Keratinocyte (primary cell): ENCODE measurements at regions not wholly inside any gene's neighbourhood (a gene's known extent, or its start where the extent isn't known, plus 50 kb on each side); places are given as distances from the start of the nearest gene placed in this dataset.

Experiments used
- DNase-seq: peaks from one replicate; pipeline ENCODE4 v3.0.0-alpha.2; 2011; ENCODE audit warnings: low read depth, missing footprints, low spot score
- FAIRE-seq: peaks from 2 replicates; lab custom pipeline; 2011; peaks lifted over from hg19 to GRCh38; lab: Jason Lieb, UNC
- H2AFZ ChIP-seq: 2 replicates; pipeline ENCODE4 v1.6.0; 2012; ENCODE audit warnings: low read length, control low read depth, inconsistent platforms; ENCODE audit not compliant: control insufficient read depth
- H3K27ac ChIP-seq: 2 replicates; pipeline ENCODE4 v1.5.1; 2011; ENCODE audit warnings: low read length; ENCODE audit not compliant: control insufficient read depth, insufficient read depth
- H3K27me3 ChIP-seq: 3 replicates; pipeline ENCODE4 v1.6.0; 2011; ENCODE audit warnings: low read length; ENCODE audit not compliant: control insufficient read depth, insufficient read depth; ENCODE audit errors: extremely low read depth
- H3K36me3 ChIP-seq, 2 experiments: 2 replicates in 1 of 2; 3 replicates in 1 of 2; pipeline ENCODE4 v1.5.1; 2011; ENCODE audit warnings: low read length in 2 of 2, mild to moderate bottlenecking in 1 of 2; ENCODE audit not compliant: control insufficient read depth in 2 of 2, insufficient read depth in 2 of 2; ENCODE audit errors: extremely low read depth in 1 of 2
- H3K4me1 ChIP-seq: 3 replicates; pipeline ENCODE4 v1.5.1; 2011; ENCODE audit warnings: low read length; ENCODE audit not compliant: control insufficient read depth, insufficient read depth; ENCODE audit errors: extremely low read depth
- H3K4me2 ChIP-seq: 3 replicates; pipeline ENCODE4 v1.6.0; 2011; ENCODE audit warnings: low read depth, low read length; ENCODE audit not compliant: control insufficient read depth, insufficient read depth; ENCODE audit errors: extremely low read depth
- H3K4me3 ChIP-seq, 3 experiments: fragments of 200-600 bp in 1 of 3; sonication (generic) in 1 of 3; 2 replicates in 2 of 3; 3 replicates in 1 of 3; pipeline ENCODE4 v1.5.1; 2011 to 2016; ENCODE audit warnings: low read length in 3 of 3, mild to moderate bottlenecking in 3 of 3, control low read depth in 2 of 3, inconsistent platforms in 1 of 3, low read depth in 1 of 3, mixed read lengths in 1 of 3, mixed run types in 1 of 3, moderate library complexity in 1 of 3; ENCODE audit not compliant: control insufficient read depth in 2 of 3, insufficient read depth in 2 of 3; ENCODE audit errors: extremely low read depth in 1 of 3
- H3K79me2 ChIP-seq: 2 replicates; pipeline ENCODE4 v1.6.0; 2012; ENCODE audit warnings: low read length; ENCODE audit not compliant: control insufficient read depth, insufficient read depth
- H3K9ac ChIP-seq: 3 replicates; pipeline ENCODE4 v1.6.0; 2011; ENCODE audit warnings: low read length; ENCODE audit not compliant: control insufficient read depth, insufficient read depth; ENCODE audit errors: extremely low read depth
- H3K9me1 ChIP-seq: 3 replicates; pipeline ENCODE4 v1.6.0; 2011; ENCODE audit warnings: low read length; ENCODE audit not compliant: control insufficient read depth, insufficient read depth; ENCODE audit errors: extremely low read depth
- H3K9me3 ChIP-seq: 2 replicates; pipeline ENCODE4 v1.5.1; 2012; ENCODE audit warnings: low read depth, low read length; ENCODE audit not compliant: control insufficient read depth
- H4K20me1 ChIP-seq: 3 replicates; pipeline ENCODE4 v1.6.0; 2011; ENCODE audit warnings: low read length; ENCODE audit not compliant: control insufficient read depth, insufficient read depth; ENCODE audit errors: extremely low read depth
- EZH2 ChIP-seq: IDR thresholded peaks from one replicate; pipeline ENCODE4 v1.6.1; 2012; ENCODE audit warnings: inconsistent platforms, mild to moderate bottlenecking, low read length, moderate library complexity
- dilution Hi-C: fragments of 300-500 bp; cut with MboI; formaldehyde crosslinking; loops from one replicate; pipeline ENCODE4 v1.7.0; 2020; ENCODE audit warnings: low sequenced_read_pairs; ENCODE audit not compliant: extremely low pct_ligation_motif_present
- TF ChIP-seq, protein P1 (sequence below), 3 experiments: IDR thresholded peaks in 1 of 3; conservative IDR thresholded peaks in 1 of 3; optimal IDR thresholded peaks in 1 of 3; 2 replicates in 2 of 3; 3 replicates in 1 of 3; pipeline versions ENCODE3 to v1.5.1; 2011; ENCODE audit warnings: low read length in 3 of 3, mild to moderate bottlenecking in 3 of 3, moderate library complexity in 2 of 3, control low read depth in 1 of 3, inconsistent platforms in 1 of 3; ENCODE audit not compliant: insufficient read depth in 2 of 3; ENCODE audit errors: extremely low read depth in 1 of 3

- H3K4me2 ChIP-seq = no peak overlapping the region
- no peak overlapping the region for H3K4me3 ChIP-seq
- no peaks in the 10 kb centered on the region for H3K79me2 ChIP-seq
- no peak overlapping the region for H3K27ac ChIP-seq
- no peaks in the 10 kb centered on the region for H3K9me3 ChIP-seq
- H3K27me3 ChIP-seq = no peaks in the 10 kb centered on the region
- no peaks in the 10 kb centered on the region for H3K9me1 ChIP-seq
- TF ChIP-seq, protein P1, sequence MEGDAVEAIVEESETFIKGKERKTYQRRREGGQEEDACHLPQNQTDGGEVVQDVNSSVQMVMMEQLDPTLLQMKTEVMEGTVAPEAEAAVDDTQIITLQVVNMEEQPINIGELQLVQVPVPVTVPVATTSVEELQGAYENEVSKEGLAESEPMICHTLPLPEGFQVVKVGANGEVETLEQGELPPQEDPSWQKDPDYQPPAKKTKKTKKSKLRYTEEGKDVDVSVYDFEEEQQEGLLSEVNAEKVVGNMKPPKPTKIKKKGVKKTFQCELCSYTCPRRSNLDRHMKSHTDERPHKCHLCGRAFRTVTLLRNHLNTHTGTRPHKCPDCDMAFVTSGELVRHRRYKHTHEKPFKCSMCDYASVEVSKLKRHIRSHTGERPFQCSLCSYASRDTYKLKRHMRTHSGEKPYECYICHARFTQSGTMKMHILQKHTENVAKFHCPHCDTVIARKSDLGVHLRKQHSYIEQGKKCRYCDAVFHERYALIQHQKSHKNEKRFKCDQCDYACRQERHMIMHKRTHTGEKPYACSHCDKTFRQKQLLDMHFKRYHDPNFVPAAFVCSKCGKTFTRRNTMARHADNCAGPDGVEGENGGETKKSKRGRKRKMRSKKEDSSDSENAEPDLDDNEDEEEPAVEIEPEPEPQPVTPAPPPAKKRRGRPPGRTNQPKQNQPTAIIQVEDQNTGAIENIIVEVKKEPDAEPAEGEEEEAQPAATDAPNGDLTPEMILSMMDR (optimal IDR thresholded peaks at IDR 0.05 in 1 of 3, IDR thresholded peaks at IDR 0.05 in 1 of 3, conservative IDR thresholded peaks at IDR 0.05 in 1 of 3; ENCODE audit: extremely low read depth in 1 of 3, insufficient read depth in 2 of 3, low read length in 3 of 3) = no peak
- no peak for TF ChIP-seq EZH2
- H2AFZ ChIP-seq = no peak overlapping the region
- dilution Hi-C loops = no loop called here
- H3K4me1 ChIP-seq = no peaks in the 10 kb centered on the region
- no peaks in the 10 kb centered on the region for H3K36me3 ChIP-seq
- DNase-seq = no peak
- no peak for FAIRE-seq
- no peaks in the 10 kb centered on the region for H4K20me1 ChIP-seq
- H3K9ac ChIP-seq = no peak overlapping the region
Observed at GRCh38 chr2:31748041-31748440, 167.3 kb upstream of the SRD5A2 start.

- H3K27ac ChIP-seq = no peak overlapping the region
- no peaks in the 10 kb centered on the region for H4K20me1 ChIP-seq
- no peaks in the 10 kb centered on the region for H3K9me1 ChIP-seq
- no peak overlapping the region for H3K9ac ChIP-seq
- TF ChIP-seq, protein P1 (optimal IDR thresholded peaks at IDR 0.05 in 1 of 3, IDR thresholded peaks at IDR 0.05 in 1 of 3, conservative IDR thresholded peaks at IDR 0.05 in 1 of 3; ENCODE audit: extremely low read depth in 1 of 3, insufficient read depth in 2 of 3, low read length in 3 of 3) = no peak
- no peak for TF ChIP-seq EZH2
- no peaks in the 10 kb centered on the region for H3K27me3 ChIP-seq
- H3K4me1 ChIP-seq = no peaks in the 10 kb centered on the region
- H3K36me3 ChIP-seq = no peaks in the 10 kb centered on the region
- DNase-seq (no peak), FAIRE-seq (no peak)
- no peak overlapping the region for H2AFZ ChIP-seq
- H3K9me3 ChIP-seq = no peaks in the 10 kb centered on the region
- dilution Hi-C loops = no loop called here
- no peak overlapping the region for H3K4me3 ChIP-seq
- H3K4me2 ChIP-seq = no peak overlapping the region
- no peaks in the 10 kb centered on the region for H3K79me2 ChIP-seq
Observed at GRCh38 chr2:31739161-31739560, 158.4 kb upstream of the SRD5A2 start.
